ENCODE measurements at regions not wholly inside any gene's neighbourhood (a gene's known extent, or its start where the extent isn't known, plus 50 kb on each side); places are given as distances from the start of the nearest gene placed in this dataset.

DNA sequence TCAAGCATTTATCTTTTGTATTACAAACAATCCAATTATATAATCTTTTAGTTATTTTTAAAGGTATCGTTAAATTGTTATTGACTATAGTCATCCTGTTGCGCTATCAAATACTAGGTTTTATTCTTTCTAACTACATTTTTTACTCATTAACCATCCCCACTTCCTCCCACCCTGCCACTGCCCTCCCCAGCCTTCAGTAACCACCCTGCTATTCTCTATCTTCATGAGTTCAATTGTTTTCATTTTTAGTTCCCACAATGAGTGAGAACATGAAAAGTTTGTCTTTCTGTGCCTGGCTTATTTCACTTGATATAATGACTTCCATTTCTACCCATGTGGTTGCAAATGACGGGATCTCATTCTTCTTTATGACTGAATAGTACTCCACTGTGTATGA, 94.1 kb upstream of the MYOCD start:
- H2AK5ac ChIP-seq (ENCODE audit: low read length, severe bottlenecking) = no peak overlapping the region
- no peak overlapping the region for H3K23ac ChIP-seq (ENCODE audit: low read length in 2 of 2)
- no peaks in the 10 kb centered on the region for H3K36me3 ChIP-seq (ENCODE audit: control insufficient read depth in 1 of 2, insufficient read depth in 2 of 2, low read depth in 1 of 2, low read length in 2 of 2)
- H2BK12ac ChIP-seq (ENCODE audit: low read length in 2 of 2) = no peak overlapping the region
- no peak overlapping the region for H3K4me3 ChIP-seq (ENCODE audit: insufficient read depth in 1 of 2, low read depth in 1 of 2, low read length in 2 of 2)
- WGBS = 75% methylated on average over 1 of the region's 3 CpGs
- no peak overlapping the region for H4K91ac ChIP-seq (ENCODE audit: low read length)
- no peak overlapping the region for H2BK120ac ChIP-seq (ENCODE audit: low read depth, low read length)
- no peak overlapping the region for H2BK15ac ChIP-seq (ENCODE audit: low read depth, poor library complexity, severe bottlenecking)
- H2BK5ac ChIP-seq (ENCODE audit: low read depth, low read length, poor library complexity, severe bottlenecking) = no peak overlapping the region
- H3K4me1 ChIP-seq (ENCODE audit: control insufficient read depth, insufficient read depth, low read depth, low read length) = peaks cover 5% of the 10 kb centered on the region
- H3K4ac ChIP-seq (ENCODE audit: low read depth in 1 of 2, low read length in 2 of 2) = no peak overlapping the region
- H2AFZ ChIP-seq (ENCODE audit: low read depth, low read length) = no peak overlapping the region
- H3K79me1 ChIP-seq (replicated peaks; ENCODE audit: low read length, poor library complexity, severe bottlenecking) = no peaks in the 10 kb centered on the region
- DNase-seq = no peak
- no peak overlapping the region for H3K9ac ChIP-seq (ENCODE audit: low read length)
- H3K14ac ChIP-seq (ENCODE audit: low read length in 2 of 2) = no peak overlapping the region
- no peak overlapping the region for H3K18ac ChIP-seq (ENCODE audit: low read depth in 1 of 2, low read length in 2 of 2)
- H3K27ac ChIP-seq (ENCODE audit: low read length, poor library complexity, severe bottlenecking) = no peak overlapping the region
- H3K27me3 ChIP-seq (ENCODE audit: control insufficient read depth in 1 of 2, insufficient read depth in 1 of 2, low read length in 2 of 2) = peaks cover 0 to 20% of the 10 kb centered on the region in 2 experiments
- no peaks in the 10 kb centered on the region for H3K9me3 ChIP-seq (ENCODE audit: control insufficient read depth, low read length)
- H3K4me2 ChIP-seq (ENCODE audit: low read length, poor library complexity, severe bottlenecking) = no peak overlapping the region
- H4K8ac ChIP-seq (ENCODE audit: low read length) = no peak overlapping the region

DNA sequence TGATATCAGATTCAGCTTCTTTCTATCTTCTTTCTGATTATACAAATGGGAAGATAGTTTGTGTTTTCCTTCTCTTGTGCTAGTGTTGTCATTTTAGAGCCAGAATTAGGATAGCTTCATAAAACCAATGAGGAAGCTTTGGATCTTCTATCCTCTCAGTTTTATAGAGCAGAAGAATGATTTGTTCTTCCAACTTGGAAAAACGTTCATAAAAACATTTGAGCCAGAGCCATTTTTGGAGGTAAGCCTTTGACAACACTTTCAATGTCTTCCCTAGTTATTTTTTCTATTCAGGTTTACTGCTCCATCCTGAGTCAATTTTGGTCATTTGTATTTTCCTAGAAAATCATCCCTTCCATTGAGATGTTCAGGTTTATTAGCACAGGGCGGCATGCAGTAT, 91.2 kb upstream of the MYOCD start:
- no peak overlapping the region for H4K8ac ChIP-seq (ENCODE audit: low read length)
- H2BK5ac ChIP-seq (ENCODE audit: low read depth, low read length, poor library complexity, severe bottlenecking) = no peak overlapping the region
- H3K36me3 ChIP-seq (ENCODE audit: control insufficient read depth in 1 of 2, insufficient read depth in 2 of 2, low read depth in 1 of 2, low read length in 2 of 2) = no peaks in the 10 kb centered on the region
- H4K91ac ChIP-seq (ENCODE audit: low read length) = no peak overlapping the region
- H3K23ac ChIP-seq (ENCODE audit: low read length in 2 of 2) = no peak overlapping the region
- H3K4me2 ChIP-seq (ENCODE audit: low read length, poor library complexity, severe bottlenecking) = no peak overlapping the region
- H2AFZ ChIP-seq (ENCODE audit: low read depth, low read length) = no peak overlapping the region
- no peaks in the 10 kb centered on the region for H3K79me1 ChIP-seq (replicated peaks; ENCODE audit: low read length, poor library complexity, severe bottlenecking)
- H3K4ac ChIP-seq (ENCODE audit: low read depth in 1 of 2, low read length in 2 of 2) = no peak overlapping the region
- no peak overlapping the region for H3K9ac ChIP-seq (ENCODE audit: low read length)
- H3K4me1 ChIP-seq (ENCODE audit: control insufficient read depth, insufficient read depth, low read depth, low read length) = no peaks in the 10 kb centered on the region
- no peak overlapping the region for H3K18ac ChIP-seq (ENCODE audit: low read depth in 1 of 2, low read length in 2 of 2)
- no peak overlapping the region for H3K4me3 ChIP-seq (ENCODE audit: insufficient read depth in 1 of 2, low read depth in 1 of 2, low read length in 2 of 2)
- no peak overlapping the region for H3K14ac ChIP-seq (ENCODE audit: low read length in 2 of 2)
- H2BK15ac ChIP-seq (ENCODE audit: low read depth, poor library complexity, severe bottlenecking) = no peak overlapping the region
- 81% methylated on average over 1 of the region's 2 CpGs for WGBS
- H2AK5ac ChIP-seq (ENCODE audit: low read length, severe bottlenecking) = no peak overlapping the region
- H3K27ac ChIP-seq (ENCODE audit: low read length, poor library complexity, severe bottlenecking) = no peak overlapping the region
- no peak overlapping the region for H2BK12ac ChIP-seq (ENCODE audit: low read length in 2 of 2)
- H3K27me3 ChIP-seq (ENCODE audit: control insufficient read depth in 1 of 2, insufficient read depth in 1 of 2, low read length in 2 of 2) = peaks cover 0 to 3% of the 10 kb centered on the region in 2 experiments
- H3K9me3 ChIP-seq (ENCODE audit: control insufficient read depth, low read length) = no peaks in the 10 kb centered on the region
- H2BK120ac ChIP-seq (ENCODE audit: low read depth, low read length) = no peak overlapping the region
- DNase-seq = no peak

DNA sequence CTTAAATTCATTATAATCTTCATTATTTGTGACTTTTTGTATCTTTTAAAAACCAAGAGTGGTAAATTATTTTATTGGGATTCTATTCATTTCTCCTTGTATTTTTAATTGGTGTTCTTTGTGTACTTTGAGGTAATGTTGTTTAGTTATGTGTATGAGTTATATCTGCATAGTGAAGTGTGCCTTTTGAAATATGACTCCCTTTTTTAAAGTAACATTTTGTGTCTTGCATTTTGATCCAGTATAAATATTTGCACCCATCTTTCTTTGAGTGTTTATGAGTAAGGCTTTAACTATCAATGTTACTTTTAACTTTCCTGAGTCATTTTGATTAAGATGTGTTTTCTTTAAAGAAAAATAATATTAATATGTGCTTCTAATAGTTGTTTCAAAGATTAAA, 90.0 kb upstream of the MYOCD start:
- Histone ChIP-seq H2BK12ac (ENCODE audit: low read length in 2 of 2) (no peak overlapping the region), H3K36me3 (ENCODE audit: control insufficient read depth in 1 of 2, insufficient read depth in 2 of 2, low read depth in 1 of 2, low read length in 2 of 2) (no peaks in the 10 kb centered on the region)

DNA sequence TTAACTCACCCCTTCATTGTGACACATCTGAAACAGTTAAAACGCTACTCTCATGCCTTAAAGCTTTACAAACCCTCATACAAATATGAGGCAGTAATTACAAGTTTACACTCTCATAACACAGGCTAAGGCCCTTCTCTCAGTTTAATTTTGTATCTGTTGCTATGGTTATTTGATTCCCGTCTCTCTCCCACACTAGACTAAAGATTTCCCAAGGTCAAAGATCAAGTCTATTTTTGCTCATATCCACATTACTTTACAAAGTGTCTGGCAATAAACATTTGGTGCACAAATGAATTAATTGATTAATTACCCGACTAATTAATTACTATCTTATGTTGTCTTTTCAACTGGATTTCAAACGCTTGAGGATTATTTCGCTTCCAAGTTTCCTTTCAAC, 86.4 kb upstream of the MYOCD start:
- no peak for DNase-seq

More for the DNA sequence above, 90.0 kb upstream of the MYOCD start:
- no peak overlapping the region for H4K8ac ChIP-seq (ENCODE audit: low read length)
- H3K4me2 ChIP-seq (ENCODE audit: low read length, poor library complexity, severe bottlenecking) = no peak overlapping the region
- H4K91ac ChIP-seq (ENCODE audit: low read length) = no peak overlapping the region
- no peaks in the 10 kb centered on the region for H3K79me1 ChIP-seq (replicated peaks; ENCODE audit: low read length, poor library complexity, severe bottlenecking)
- no peak overlapping the region for H3K18ac ChIP-seq (ENCODE audit: low read depth in 1 of 2, low read length in 2 of 2)
- peak overlapping the region; percentile 31 for H2BK5ac ChIP-seq (ENCODE audit: low read depth, low read length, poor library complexity, severe bottlenecking)
- no peak overlapping the region for H2BK15ac ChIP-seq (ENCODE audit: low read depth, poor library complexity, severe bottlenecking)
- no peaks in the 10 kb centered on the region for H3K4me1 ChIP-seq (ENCODE audit: control insufficient read depth, insufficient read depth, low read depth, low read length)
- no peak overlapping the region for H3K23ac ChIP-seq (ENCODE audit: low read length in 2 of 2)
- H3K9ac ChIP-seq (ENCODE audit: low read length) = no peak overlapping the region
- no peak overlapping the region for H3K14ac ChIP-seq (ENCODE audit: low read length in 2 of 2)
- H2AK5ac ChIP-seq (ENCODE audit: low read length, severe bottlenecking) = no peak overlapping the region
- DNase-seq = no peak
- H3K27me3 ChIP-seq (ENCODE audit: control insufficient read depth in 1 of 2, insufficient read depth in 1 of 2, low read length in 2 of 2) = peaks cover 0 to 4% of the 10 kb centered on the region in 2 experiments
- no peak overlapping the region for H3K27ac ChIP-seq (ENCODE audit: low read length, poor library complexity, severe bottlenecking)
- no peaks in the 10 kb centered on the region for H3K9me3 ChIP-seq (ENCODE audit: control insufficient read depth, low read length)
- H3K4ac ChIP-seq (ENCODE audit: low read depth in 1 of 2, low read length in 2 of 2) = no peak overlapping the region
- no peak overlapping the region for H2AFZ ChIP-seq (ENCODE audit: low read depth, low read length)
- H3K4me3 ChIP-seq (ENCODE audit: insufficient read depth in 1 of 2, low read depth in 1 of 2, low read length in 2 of 2) = no peak overlapping the region
- H2BK120ac ChIP-seq (ENCODE audit: low read depth, low read length) = no peak overlapping the region

More for the DNA sequence above, 86.4 kb upstream of the MYOCD start:
- Histone ChIP-seq H3K27ac (ENCODE audit: low read length, poor library complexity, severe bottlenecking) (no peak overlapping the region), H3K4me3 (ENCODE audit: insufficient read depth in 1 of 2, low read depth in 1 of 2, low read length in 2 of 2) (no peak overlapping the region), H3K23ac (ENCODE audit: low read length in 2 of 2) (no peak overlapping the region), H3K9me3 (ENCODE audit: control insufficient read depth, low read length) (no peaks in the 10 kb centered on the region), H3K79me1 (replicated peaks; ENCODE audit: low read length, poor library complexity, severe bottlenecking) (no peaks in the 10 kb centered on the region), H3K4ac (ENCODE audit: low read depth in 1 of 2, low read length in 2 of 2) (no peak overlapping the region), H3K27me3 (ENCODE audit: control insufficient read depth in 1 of 2, insufficient read depth in 1 of 2, low read length in 2 of 2) (peaks cover 0 to 13% of the 10 kb centered on the region in 2 experiments), H3K9ac (ENCODE audit: low read length) (no peak overlapping the region), H3K14ac (ENCODE audit: low read length in 2 of 2) (no peak overlapping the region), H3K4me2 (ENCODE audit: low read length, poor library complexity, severe bottlenecking) (no peak overlapping the region), H4K91ac (ENCODE audit: low read length) (no peak overlapping the region), H2BK120ac (ENCODE audit: low read depth, low read length) (no peak overlapping the region), H2BK5ac (ENCODE audit: low read depth, low read length, poor library complexity, severe bottlenecking) (no peak overlapping the region), H3K36me3 (ENCODE audit: control insufficient read depth in 1 of 2, insufficient read depth in 2 of 2, low read depth in 1 of 2, low read length in 2 of 2) (no peaks in the 10 kb centered on the region), H4K8ac (ENCODE audit: low read length) (no peak overlapping the region), H2BK12ac (ENCODE audit: low read length in 2 of 2) (no peak overlapping the region), H2AFZ (ENCODE audit: low read depth, low read length) (no peak overlapping the region), H3K18ac (ENCODE audit: low read depth in 1 of 2, low read length in 2 of 2) (no peak overlapping the region), H2BK15ac (ENCODE audit: low read depth, poor library complexity, severe bottlenecking) (no peak overlapping the region), H2AK5ac (ENCODE audit: low read length, severe bottlenecking) (no peak overlapping the region), H3K4me1 (ENCODE audit: control insufficient read depth, insufficient read depth, low read depth, low read length) (no peaks in the 10 kb centered on the region)
- WGBS = 44% methylated on average over 1 of the region's 5 CpGs
